ENCODE measurements at regions not wholly inside any gene's neighbourhood (a gene's known extent, or its start where the extent isn't known, plus 50 kb on each side); places are given as distances from the start of the nearest gene placed in this dataset.

DNA sequence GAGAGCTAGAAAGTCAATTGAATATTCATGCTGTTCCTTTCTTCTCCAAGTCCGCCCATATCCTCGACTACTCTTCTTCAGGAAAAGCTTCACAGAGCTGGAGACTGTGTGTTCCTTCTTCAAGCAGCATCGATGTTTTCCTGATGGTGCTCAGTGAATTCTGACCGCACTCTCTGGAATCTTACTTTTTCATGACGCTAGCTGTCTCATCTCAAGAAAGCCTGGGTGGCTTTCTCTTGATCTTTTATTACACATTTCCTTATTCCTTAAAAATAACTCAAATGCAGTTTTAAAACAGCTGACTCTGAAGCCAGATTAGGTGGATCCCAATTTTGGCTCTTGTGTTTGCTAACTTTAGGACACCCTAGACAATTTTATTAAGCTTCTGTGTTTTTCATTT is 1245.1 kb upstream of the LRRTM1 start:
- H3K27ac ChIP-seq = no peak overlapping the region
- TF ChIP-seq, protein P1, sequence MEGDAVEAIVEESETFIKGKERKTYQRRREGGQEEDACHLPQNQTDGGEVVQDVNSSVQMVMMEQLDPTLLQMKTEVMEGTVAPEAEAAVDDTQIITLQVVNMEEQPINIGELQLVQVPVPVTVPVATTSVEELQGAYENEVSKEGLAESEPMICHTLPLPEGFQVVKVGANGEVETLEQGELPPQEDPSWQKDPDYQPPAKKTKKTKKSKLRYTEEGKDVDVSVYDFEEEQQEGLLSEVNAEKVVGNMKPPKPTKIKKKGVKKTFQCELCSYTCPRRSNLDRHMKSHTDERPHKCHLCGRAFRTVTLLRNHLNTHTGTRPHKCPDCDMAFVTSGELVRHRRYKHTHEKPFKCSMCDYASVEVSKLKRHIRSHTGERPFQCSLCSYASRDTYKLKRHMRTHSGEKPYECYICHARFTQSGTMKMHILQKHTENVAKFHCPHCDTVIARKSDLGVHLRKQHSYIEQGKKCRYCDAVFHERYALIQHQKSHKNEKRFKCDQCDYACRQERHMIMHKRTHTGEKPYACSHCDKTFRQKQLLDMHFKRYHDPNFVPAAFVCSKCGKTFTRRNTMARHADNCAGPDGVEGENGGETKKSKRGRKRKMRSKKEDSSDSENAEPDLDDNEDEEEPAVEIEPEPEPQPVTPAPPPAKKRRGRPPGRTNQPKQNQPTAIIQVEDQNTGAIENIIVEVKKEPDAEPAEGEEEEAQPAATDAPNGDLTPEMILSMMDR (IDR thresholded peaks at IDR 0.05) = no peak
- no peak for TF ChIP-seq ZFX (IDR thresholded peaks at IDR 0.05; ENCODE audit: borderline replicate concordance)

DNA sequence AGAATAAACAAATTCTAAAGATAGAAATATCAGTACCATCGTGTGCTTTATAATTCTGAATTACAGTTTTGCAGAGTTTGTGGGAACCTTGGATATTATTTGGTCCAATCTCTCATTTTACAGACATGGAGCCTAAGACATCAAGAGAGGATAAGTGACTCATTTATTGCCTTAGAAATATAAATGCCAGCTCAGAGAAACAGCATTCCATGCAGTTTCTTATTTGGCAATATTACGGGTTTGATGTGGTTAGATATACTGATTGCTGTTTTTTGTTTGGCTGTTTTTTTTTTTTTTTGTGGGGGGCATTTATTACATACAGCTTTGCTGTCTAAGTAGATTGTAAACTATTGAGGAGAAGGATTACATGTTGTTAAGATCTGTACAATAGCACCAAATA is 1241.1 kb upstream of the LRRTM1 start:
- no peak for TF ChIP-seq ZFX (IDR thresholded peaks at IDR 0.05; ENCODE audit: borderline replicate concordance)
- TF ChIP-seq, protein P1 (IDR thresholded peaks at IDR 0.05) = no peak

DNA sequence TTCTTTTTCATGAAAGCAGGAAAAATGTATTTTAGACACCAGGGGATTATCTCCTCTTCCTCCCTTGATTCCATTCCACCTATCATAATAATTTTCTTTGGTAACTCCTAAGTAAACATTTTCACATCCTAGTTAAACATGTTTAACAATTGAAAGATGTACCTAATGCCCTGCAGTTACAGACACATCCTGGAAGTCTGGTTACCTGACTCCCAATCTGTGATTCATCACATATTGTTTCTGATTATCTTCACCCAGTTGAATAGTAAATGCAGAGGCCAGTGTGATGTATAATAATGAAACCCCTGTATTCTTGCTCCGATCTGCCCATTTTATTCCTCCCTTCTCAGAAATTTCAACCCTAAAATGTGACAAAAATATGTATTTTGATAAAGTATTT is 1237.6 kb upstream of the LRRTM1 start:
- no peak overlapping the region for H3K27ac ChIP-seq

More for the DNA sequence above, 1241.1 kb upstream of the LRRTM1 start:
- no peak overlapping the region for H3K27ac ChIP-seq

DNA sequence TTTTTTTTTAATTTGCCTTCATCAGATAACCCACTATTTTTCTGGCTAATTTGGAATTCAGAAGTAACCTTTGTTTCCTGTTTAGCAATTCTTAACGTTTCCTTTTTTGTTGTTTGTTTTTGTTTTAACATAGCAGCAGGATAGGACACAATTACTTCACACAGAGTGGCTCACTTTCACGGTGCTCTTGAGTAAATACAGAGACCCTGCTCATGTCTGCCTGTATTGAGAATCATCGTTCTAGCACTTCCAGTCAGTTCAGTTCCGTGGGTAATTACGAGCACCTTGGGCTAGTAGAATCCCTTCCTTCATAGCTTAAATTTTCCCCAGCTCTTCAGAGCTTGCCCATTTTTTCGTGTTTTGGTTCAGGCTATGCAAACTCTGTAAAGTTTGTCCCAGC is 1225.4 kb upstream of the LRRTM1 start:
- no peak overlapping the region for H3K27ac ChIP-seq
- TF ChIP-seq, protein P1 (IDR thresholded peaks at IDR 0.05) = no peak
- TF ChIP-seq ZFX (IDR thresholded peaks at IDR 0.05; ENCODE audit: borderline replicate concordance) = no peak

More for the DNA sequence above, 1237.6 kb upstream of the LRRTM1 start:
- TF ChIP-seq, protein P1 (IDR thresholded peaks at IDR 0.05) = no peak
- TF ChIP-seq ZFX (IDR thresholded peaks at IDR 0.05; ENCODE audit: borderline replicate concordance) = no peak

DNA sequence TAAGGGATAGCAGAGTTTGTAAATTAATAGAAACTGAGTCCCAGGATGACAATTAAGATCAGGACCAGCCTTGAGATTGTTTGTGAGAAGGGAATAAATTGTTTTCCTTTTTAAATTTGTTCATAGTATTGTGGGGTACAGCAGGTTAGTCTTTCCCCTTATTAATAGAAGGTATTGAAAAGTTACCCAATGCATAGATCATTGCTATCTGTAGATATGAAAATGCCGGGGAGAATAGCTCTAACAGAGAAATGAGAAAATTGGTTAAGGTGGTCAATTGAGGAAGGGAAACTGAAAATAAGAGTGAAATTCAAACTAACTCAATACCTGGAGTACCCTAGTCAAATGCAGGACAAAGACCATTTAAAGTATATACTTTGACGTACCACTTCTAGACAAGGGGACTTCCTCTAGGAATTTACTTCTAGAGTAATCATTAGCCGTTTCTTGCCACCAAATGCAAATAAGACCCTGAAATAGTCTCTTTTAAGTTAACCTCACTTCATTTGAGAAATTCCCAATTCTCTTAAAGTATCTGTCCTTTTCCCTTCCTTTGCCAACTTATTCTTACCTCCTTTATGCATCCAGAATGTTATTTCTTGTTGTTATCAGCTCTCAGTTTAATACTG is 1224.4 kb upstream of the LRRTM1 start:
- TF ChIP-seq ZFX (IDR thresholded peaks at IDR 0.05; ENCODE audit: borderline replicate concordance) = no peak
- TF ChIP-seq, protein P1 (IDR thresholded peaks at IDR 0.05) = no peak
- no peak overlapping the region for H3K27ac ChIP-seq

DNA sequence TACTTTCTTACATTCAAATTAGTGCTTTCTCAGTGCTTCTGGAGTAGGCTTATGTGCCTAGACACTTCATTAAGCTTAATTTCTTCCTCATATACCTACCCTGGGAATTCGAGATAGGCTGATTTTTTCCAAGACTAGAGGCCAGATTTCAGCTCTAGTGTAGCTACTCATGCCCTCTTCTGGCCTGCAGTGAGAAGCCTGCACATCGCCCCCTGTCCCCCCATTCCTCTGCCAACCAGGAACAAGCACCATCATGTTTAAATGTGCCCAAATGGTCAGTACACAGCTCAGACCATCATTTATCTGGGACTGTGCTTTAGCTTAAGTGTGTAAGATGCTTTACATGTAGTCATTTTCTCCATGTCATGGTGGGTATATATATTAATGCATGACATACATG is 1218.8 kb upstream of the LRRTM1 start:
- TF ChIP-seq ZFX (IDR thresholded peaks at IDR 0.05; ENCODE audit: borderline replicate concordance) = no peak
- TF ChIP-seq, protein P1 (IDR thresholded peaks at IDR 0.05) = no peak
- H3K27ac ChIP-seq = no peak overlapping the region

DNA sequence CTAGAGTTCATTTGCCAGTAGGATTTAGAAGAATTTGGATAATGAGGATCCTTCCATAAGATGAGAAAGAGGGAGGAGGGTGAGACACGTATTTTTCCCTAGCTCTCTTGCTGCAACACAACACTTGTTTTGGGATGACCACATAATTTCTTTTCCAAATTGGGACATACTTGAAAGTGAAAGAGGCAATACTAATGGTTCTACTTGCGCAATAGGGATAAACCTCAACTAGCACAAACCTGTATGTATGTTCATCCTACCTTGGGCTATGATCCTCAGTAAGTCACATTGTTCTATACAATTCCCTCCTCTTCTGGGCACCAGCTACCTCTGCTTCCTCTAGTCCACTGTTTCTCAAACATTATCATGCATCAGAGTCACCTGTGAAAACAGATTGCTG is 1208.8 kb upstream of the LRRTM1 start:
- no peak for TF ChIP-seq ZFX (IDR thresholded peaks at IDR 0.05; ENCODE audit: borderline replicate concordance)
- TF ChIP-seq, protein P1 (IDR thresholded peaks at IDR 0.05) = no peak
- no peak overlapping the region for H3K27ac ChIP-seq

Measured in 22Rv1 (cell line).